ENCODE measurements at regions not wholly inside any gene's neighbourhood (a gene's known extent, or its start where the extent isn't known, plus 50 kb on each side); places are given as distances from the start of the nearest gene placed in this dataset.
"Not testable (repeated sequence)": the region's sequence is repeated elsewhere in the genome, so short reads cannot be mapped to it uniquely, and the experiment has no call there.

GRCh38 chr11:37907436-37908218, 1309.6 kb upstream of the RAG2 start:
- no peak for DNase-seq (ENCODE audit: low spot score)

GRCh38 chr11:37905707-37906417, 1307.8 kb upstream of the RAG2 start:
- DNase-seq (ENCODE audit: low spot score): no peak

GRCh38 chr11:37896016-37896415, 1298.0 kb upstream of the RAG2 start:
- no peak for DNase-seq (ENCODE audit: low spot score)

- no peak for DNase-seq (ENCODE audit: low spot score)
These were observed 1283.7 kb upstream of the RAG2 start for GRCh38 chr11:37881741-37882140.

- DNase-seq (ENCODE audit: low spot score): no peak
These were observed 1263.6 kb upstream of the RAG2 start for GRCh38 chr11:37861671-37862070.

GRCh38 chr11:37858806-37859537, 1260.9 kb upstream of the RAG2 start:
- DNase-seq (ENCODE audit: low spot score): not testable (repeated sequence)

- DNase-seq (ENCODE audit: low spot score): no peak
These were observed 1260.4 kb upstream of the RAG2 start for GRCh38 chr11:37858398-37858797.

GRCh38 chr11:37857726-37858125, 1259.7 kb upstream of the RAG2 start:
- no peak for DNase-seq (ENCODE audit: low spot score)

GRCh38 chr11:37849706-37850105, 1251.7 kb upstream of the RAG2 start:
- no peak for DNase-seq (ENCODE audit: low spot score)

- no peak for DNase-seq (ENCODE audit: low spot score)
These were observed 1245.6 kb upstream of the RAG2 start for GRCh38 chr11:37843603-37844002.

GRCh38 chr11:37841016-37841415, 1243.0 kb upstream of the RAG2 start:
- DNase-seq (ENCODE audit: low spot score): no peak

- DNase-seq (ENCODE audit: low spot score): not testable (repeated sequence)
These were observed 1242.3 kb upstream of the RAG2 start for GRCh38 chr11:37840345-37840744.

GRCh38 chr11:37830529-37830928, 1232.5 kb upstream of the RAG2 start:
- DNase-seq (ENCODE audit: low spot score): no peak

- no peak for DNase-seq (ENCODE audit: low spot score)
These were observed 1219.8 kb upstream of the RAG2 start for GRCh38 chr11:37817727-37818270.

- no peak for DNase-seq (ENCODE audit: low spot score)
These were observed 1214.3 kb upstream of the RAG2 start for GRCh38 chr11:37812281-37812880.

GRCh38 chr11:37811349-37811748, 1213.3 kb upstream of the RAG2 start:
- no peak for DNase-seq (ENCODE audit: low spot score)

GRCh38 chr11:37804666-37805065, 1206.6 kb upstream of the RAG2 start:
- DNase-seq (ENCODE audit: low spot score): no peak

GRCh38 chr11:37788141-37788877, 1190.3 kb upstream of the RAG2 start:
- no peak for DNase-seq (ENCODE audit: low spot score)

GRCh38 chr11:37786214-37786755, 1188.2 kb upstream of the RAG2 start:
- no peak for DNase-seq (ENCODE audit: low spot score)

- no peak for DNase-seq (ENCODE audit: low spot score)
These were observed 1176.4 kb upstream of the RAG2 start for GRCh38 chr11:37774441-37774840.

GRCh38 chr11:37770145-37770544, 1172.1 kb upstream of the RAG2 start:
- no peak for DNase-seq (ENCODE audit: low spot score)

Data from globus pallidus (tissue), 1 donor.